Upper lobe of left lung (tissue), 6 donors: ENCODE measurements at regions not wholly inside any gene's neighbourhood (a gene's known extent, or its start where the extent isn't known, plus 50 kb on each side); places are given as distances from the start of the nearest gene placed in this dataset.

ENCODE experiments used
- ATAC-seq, 2 donors: fragments of 200-7000 bp; cut with Tn5 transposase; one replicate each; pipeline ENCODE4 v1.9.1; 2022; ENCODE audit warnings: mild to moderate bottlenecking in 2 of 2, moderate library complexity in 2 of 2; ENCODE audit not compliant: low FRiP score in 2 of 2
- DNase-seq, 2 donors: peaks; one replicate each; pipeline ENCODE4 v3.0.0-alpha.2; 2019 to 2020
- H3K27ac ChIP-seq, 4 donors: fragments of 200-600 bp; sonication (generic); one replicate each; pipeline ENCODE4 v1.5.1; 2016 to 2019
- H3K27me3 ChIP-seq, 4 donors: fragments of 200-600 bp; sonication (generic); one replicate each; pipeline ENCODE4 v1.5.1; 2017 to 2019
- H3K36me3 ChIP-seq, 4 donors: fragments of 200-600 bp; sonication (generic); one replicate each; pipeline ENCODE4 v1.5.1; 2016 to 2019
- H3K4me1 ChIP-seq, 4 donors: fragments of 200-600 bp; sonication (generic); one replicate each; pipeline ENCODE4 v1.5.1; 2018 to 2019
- H3K4me3 ChIP-seq, 4 donors: fragments of 200-600 bp; sonication (generic); one replicate each; pipeline ENCODE4 v1.5.1; 2017 to 2019; ENCODE audit warnings: mild to moderate bottlenecking in 2 of 4, moderate library complexity in 1 of 4
- H3K9me3 ChIP-seq, 4 donors: fragments of 200-600 bp; sonication (generic); one replicate each; pipeline ENCODE4 v1.5.1; 2018 to 2019
- CTCF ChIP-seq, 6 experiments: fragments of 450-650 bp in 4 of 6; fragments of 200-600 bp in 2 of 6; sonication (generic) in 2 of 6; IDR thresholded peaks; one replicate each; pipeline ENCODE4 v1.5.1; 2016 to 2019; ENCODE audit warnings: antibody characterized with exemption in 6 of 6
- EP300 ChIP-seq, 4 donors: sonication (generic); formaldehyde crosslinking; IDR thresholded peaks; one replicate each; pipeline ENCODE4 v1.5.1; 2017; ENCODE audit warnings: antibody characterized with exemption in 4 of 4, control low read depth in 2 of 4
- POLR2A ChIP-seq, 4 donors: fragments of 450-650 bp; IDR thresholded peaks; one replicate each; pipeline ENCODE4 v1.5.1; 2016 to 2017; ENCODE audit warnings: antibody characterized with exemption in 4 of 4, mild to moderate bottlenecking in 2 of 4
- POLR2AphosphoS5 ChIP-seq, 2 donors: sonication (generic); formaldehyde crosslinking; IDR thresholded peaks; one replicate each; pipeline ENCODE4 v1.5.1; 2017; ENCODE audit warnings: antibody characterized with exemption in 2 of 2
- WGBS, 2 donors: methylation state at CpG; one replicate each; pipeline ENCODE4 v1.1.5; 2017 to 2018; 5-methylcytosine and 5-hydroxymethylcytosine counted together
- donor health status: DM: no; HTN: no; CAD: no; lungs with moderate emphysema.
- donor health status: DM: no; HTN: yes; CAD: no; lungs with severe emphysema.

- no peaks in the 10 kb centered on the region for H3K9me3 ChIP-seq
- ATAC-seq (no peak), DNase-seq (no peak)
- no peaks in the 10 kb centered on the region for H3K27me3 ChIP-seq
- no peaks in the 10 kb centered on the region for H3K4me1 ChIP-seq
- no peak overlapping the region for H3K27ac ChIP-seq
- TF ChIP-seq POLR2AphosphoS5 (IDR thresholded peaks at IDR 0.05) = no peak
- no peak for TF ChIP-seq EP300 (IDR thresholded peaks at IDR 0.05)
- no peak for TF ChIP-seq POLR2A (IDR thresholded peaks at IDR 0.05)
- no peak for TF ChIP-seq CTCF (IDR thresholded peaks at IDR 0.05)
- H3K36me3 ChIP-seq = no peaks in the 10 kb centered on the region
- 95 to 100% methylated on average over 1 of the region's 1 CpG for WGBS, 2 donors
- H3K4me3 ChIP-seq = no peak overlapping the region
Observed at GRCh38 chr14:62546862-62547474, 498.3 kb downstream of the KCNH5 start.

GRCh38 chr14:62557416-62557815, 487.8 kb downstream of the KCNH5 start:
- TF ChIP-seq POLR2AphosphoS5 (IDR thresholded peaks at IDR 0.05) (no peak), POLR2A (IDR thresholded peaks at IDR 0.05) (no peak), EP300 (IDR thresholded peaks at IDR 0.05) (no peak), CTCF (IDR thresholded peaks at IDR 0.05) (no peak)
- Histone ChIP-seq H3K27ac (no peak overlapping the region), H3K9me3 (peaks cover 0 to 3% (median 0%) of the 10 kb centered on the region in 4 donors), H3K4me3 (no peak overlapping the region), H3K27me3 (no peaks in the 10 kb centered on the region), H3K36me3 (no peaks in the 10 kb centered on the region), H3K4me1 (no peaks in the 10 kb centered on the region)
- WGBS, 2 donors = 78 to 79% methylated on average over 6 of the region's 6 CpGs
- no peak for ATAC-seq
- no peak for DNase-seq

- no peaks in the 10 kb centered on the region for H3K36me3 ChIP-seq
- DNase-seq (no peak), ATAC-seq (no peak)
- TF ChIP-seq CTCF (IDR thresholded peaks at IDR 0.05) (no peak), POLR2AphosphoS5 (IDR thresholded peaks at IDR 0.05) (no peak), EP300 (IDR thresholded peaks at IDR 0.05) (no peak), POLR2A (IDR thresholded peaks at IDR 0.05) (no peak)
- no peaks in the 10 kb centered on the region for H3K9me3 ChIP-seq
- no peaks in the 10 kb centered on the region for H3K27me3 ChIP-seq
- no peak overlapping the region for H3K27ac ChIP-seq
- 61 to 79% methylated on average over 1 of the region's 1 CpG for WGBS, 2 donors
- H3K4me3 ChIP-seq = no peak overlapping the region
- H3K4me1 ChIP-seq = no peaks in the 10 kb centered on the region
Observed at GRCh38 chr14:62558451-62558850, 486.8 kb downstream of the KCNH5 start.

- H3K9me3 ChIP-seq = no peaks in the 10 kb centered on the region
- DNase-seq (no peak), ATAC-seq (no peak)
- no peak overlapping the region for H3K4me3 ChIP-seq
- no peak for TF ChIP-seq EP300 (IDR thresholded peaks at IDR 0.05)
- no peak for TF ChIP-seq POLR2AphosphoS5 (IDR thresholded peaks at IDR 0.05)
- no peak for TF ChIP-seq CTCF (IDR thresholded peaks at IDR 0.05)
- TF ChIP-seq POLR2A (IDR thresholded peaks at IDR 0.05) = no peak
- no peaks in the 10 kb centered on the region for H3K27me3 ChIP-seq
- no peaks in the 10 kb centered on the region for H3K4me1 ChIP-seq
- WGBS, 2 donors = 65 to 74% methylated on average over 2 of the region's 2 CpGs
- no peaks in the 10 kb centered on the region for H3K36me3 ChIP-seq
- no peak overlapping the region for H3K27ac ChIP-seq
Observed at GRCh38 chr14:62585247-62585646, 460.0 kb downstream of the KCNH5 start.

- no peak overlapping the region for H3K27ac ChIP-seq
- WGBS, 2 donors = 82 to 95% methylated on average over 1 of the region's 1 CpG
- DNase-seq (no peak), ATAC-seq (no peak)
- TF ChIP-seq POLR2AphosphoS5 (IDR thresholded peaks at IDR 0.05) = no peak
- TF ChIP-seq CTCF (IDR thresholded peaks at IDR 0.05) = no peak
- no peak for TF ChIP-seq POLR2A (IDR thresholded peaks at IDR 0.05)
- no peak for TF ChIP-seq EP300 (IDR thresholded peaks at IDR 0.05)
- no peaks in the 10 kb centered on the region for H3K27me3 ChIP-seq
- H3K4me1 ChIP-seq = no peaks in the 10 kb centered on the region
- H3K36me3 ChIP-seq = no peaks in the 10 kb centered on the region
- no peak overlapping the region for H3K4me3 ChIP-seq
- peaks cover 0 to 11% (median 8%) of the 10 kb centered on the region in 4 donors for H3K9me3 ChIP-seq
Observed at GRCh38 chr14:62592877-62593276, 452.4 kb downstream of the KCNH5 start.
